Astrocyte (in vitro differentiated cells and primary cell): ENCODE measurements at regions not wholly inside any gene's neighbourhood (a gene's known extent, or its start where the extent isn't known, plus 50 kb on each side); places are given as distances from the start of the nearest gene placed in this dataset.

ENCODE experiments used
- DNase-seq: peaks from one replicate; pipeline ENCODE4 v3.0.0-alpha.2; 2010; ENCODE audit warnings: low read depth
- FAIRE-seq: peaks from 2 replicates; lab custom pipeline; 2011; peaks lifted over from hg19 to GRCh38; lab: Jason Lieb, UNC
- H2AFZ ChIP-seq: 2 replicates; pipeline ENCODE4 v1.6.0; 2012; ENCODE audit warnings: low read depth, low read length, inconsistent platforms
- H3K27ac ChIP-seq: 2 replicates; pipeline ENCODE4 v1.5.1; 2011; ENCODE audit warnings: low read depth, low read length, inconsistent platforms
- H3K27me3 ChIP-seq: 2 replicates; pipeline ENCODE4 v1.6.0; 2011; ENCODE audit warnings: low read length, inconsistent platforms; ENCODE audit not compliant: insufficient read depth
- H3K36me3 ChIP-seq: 2 replicates; pipeline ENCODE4 v1.5.1; 2011; ENCODE audit warnings: low read length, inconsistent platforms; ENCODE audit not compliant: insufficient read depth
- H3K4me1 ChIP-seq: 2 replicates; pipeline ENCODE4 v1.5.1; 2011; ENCODE audit warnings: low read length, inconsistent platforms; ENCODE audit not compliant: insufficient read depth
- H3K4me2 ChIP-seq: 2 replicates; pipeline ENCODE4 v1.6.0; 2012; ENCODE audit warnings: low read length, inconsistent platforms
- H3K4me3 ChIP-seq: 2 replicates; pipeline ENCODE4 v1.5.1; 2011; ENCODE audit warnings: low read depth, mild to moderate bottlenecking, low read length, inconsistent platforms; ENCODE audit not compliant: insufficient read depth
- H3K79me2 ChIP-seq: 2 replicates; pipeline ENCODE4 v1.6.0; 2012; ENCODE audit warnings: mild to moderate bottlenecking, low read length, inconsistent platforms; ENCODE audit not compliant: insufficient read depth
- H3K9ac ChIP-seq: 2 replicates; pipeline ENCODE4 v1.6.0; 2012; ENCODE audit warnings: mild to moderate bottlenecking, low read length, inconsistent platforms
- H3K9me3 ChIP-seq: 2 replicates; pipeline ENCODE4 v1.5.1; 2012; ENCODE audit warnings: low read depth, mild to moderate bottlenecking, low read length, inconsistent platforms; ENCODE audit not compliant: insufficient read depth
- H4K20me1 ChIP-seq: 2 replicates; pipeline ENCODE4 v1.6.0; 2012; ENCODE audit warnings: low read length, inconsistent platforms; ENCODE audit not compliant: insufficient read depth
- H3K27ac Mint-ChIP-seq: one replicate; pipeline ENCODE4 v1.8.0; 2021; ENCODE audit warnings: mild to moderate bottlenecking, mixed read lengths; ENCODE audit not compliant: unreplicated experiment
- H3K27me3 Mint-ChIP-seq: one replicate; pipeline ENCODE4 v1.8.0; 2021; ENCODE audit warnings: low read depth, mixed read lengths; ENCODE audit not compliant: unreplicated experiment
- H3K36me3 Mint-ChIP-seq: one replicate; pipeline ENCODE4 v1.8.0; 2021; ENCODE audit warnings: low read depth, mixed read lengths; ENCODE audit not compliant: unreplicated experiment
- H3K4me1 Mint-ChIP-seq: one replicate; pipeline ENCODE4 v1.8.0; 2021; ENCODE audit warnings: low read depth, mixed read lengths; ENCODE audit not compliant: unreplicated experiment
- H3K4me3 Mint-ChIP-seq: one replicate; pipeline ENCODE4 v1.8.0; 2021; ENCODE audit warnings: mild to moderate bottlenecking, moderate library complexity, mixed read lengths; ENCODE audit not compliant: unreplicated experiment
- H3K9me3 Mint-ChIP-seq: one replicate; pipeline ENCODE4 v1.8.0; 2021; ENCODE audit warnings: mild to moderate bottlenecking, mixed read lengths; ENCODE audit not compliant: unreplicated experiment
- EZH2 ChIP-seq: IDR thresholded peaks from 2 replicates; pipeline ENCODE4 v1.6.1; 2012; ENCODE audit warnings: mild to moderate bottlenecking, low read length, inconsistent platforms; ENCODE audit not compliant: insufficient read depth
- TF ChIP-seq, protein P1 (sequence below): IDR thresholded peaks from 2 replicates; pipeline ENCODE4 v1.5.1; 2011; ENCODE audit warnings: low read depth, mild to moderate bottlenecking, inconsistent platforms, low read length, moderate library complexity; ENCODE audit not compliant: insufficient read depth

DNA sequence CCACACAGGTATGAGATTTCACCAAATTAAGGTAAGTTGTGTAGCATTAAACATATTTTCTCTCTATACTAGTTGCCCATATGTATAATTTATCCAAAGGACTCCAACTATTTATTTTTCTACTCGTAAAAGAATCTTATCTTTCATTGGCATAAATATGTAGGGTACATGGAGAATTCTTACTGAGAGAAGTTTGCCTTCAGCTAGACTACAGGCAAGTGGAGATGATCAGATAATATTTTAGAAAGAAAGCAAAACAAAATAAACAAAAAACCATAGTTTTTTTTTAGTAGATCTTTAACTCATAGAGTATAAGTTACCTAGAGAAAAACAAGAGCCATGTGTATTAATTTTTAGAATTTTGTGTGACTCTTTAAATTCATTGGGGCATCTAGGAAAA is 743.1 kb upstream of the ARRDC3 start:
- Histone ChIP-seq H3K27ac (no peak overlapping the region), H3K9me3 (no peaks in the 10 kb centered on the region), H3K79me2 (no peaks in the 10 kb centered on the region), H3K4me3 (no peak overlapping the region), H3K36me3 (no peaks in the 10 kb centered on the region), H3K27me3 (no peaks in the 10 kb centered on the region), H3K4me2 (no peak overlapping the region), H4K20me1 (no peaks in the 10 kb centered on the region), H2AFZ (no peak overlapping the region), H3K9ac (no peak overlapping the region), H3K4me1 (no peaks in the 10 kb centered on the region)
- TF ChIP-seq EZH2 = no peak
- TF ChIP-seq, protein P1, sequence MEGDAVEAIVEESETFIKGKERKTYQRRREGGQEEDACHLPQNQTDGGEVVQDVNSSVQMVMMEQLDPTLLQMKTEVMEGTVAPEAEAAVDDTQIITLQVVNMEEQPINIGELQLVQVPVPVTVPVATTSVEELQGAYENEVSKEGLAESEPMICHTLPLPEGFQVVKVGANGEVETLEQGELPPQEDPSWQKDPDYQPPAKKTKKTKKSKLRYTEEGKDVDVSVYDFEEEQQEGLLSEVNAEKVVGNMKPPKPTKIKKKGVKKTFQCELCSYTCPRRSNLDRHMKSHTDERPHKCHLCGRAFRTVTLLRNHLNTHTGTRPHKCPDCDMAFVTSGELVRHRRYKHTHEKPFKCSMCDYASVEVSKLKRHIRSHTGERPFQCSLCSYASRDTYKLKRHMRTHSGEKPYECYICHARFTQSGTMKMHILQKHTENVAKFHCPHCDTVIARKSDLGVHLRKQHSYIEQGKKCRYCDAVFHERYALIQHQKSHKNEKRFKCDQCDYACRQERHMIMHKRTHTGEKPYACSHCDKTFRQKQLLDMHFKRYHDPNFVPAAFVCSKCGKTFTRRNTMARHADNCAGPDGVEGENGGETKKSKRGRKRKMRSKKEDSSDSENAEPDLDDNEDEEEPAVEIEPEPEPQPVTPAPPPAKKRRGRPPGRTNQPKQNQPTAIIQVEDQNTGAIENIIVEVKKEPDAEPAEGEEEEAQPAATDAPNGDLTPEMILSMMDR = no peak
- Mint-ChIP-seq H3K36me3 (no peaks in the 10 kb centered on the region), H3K9me3 (no peaks in the 10 kb centered on the region), H3K27ac (no peak overlapping the region), H3K4me3 (no peak overlapping the region), H3K4me1 (no peaks in the 10 kb centered on the region), H3K27me3 (no peaks in the 10 kb centered on the region)
- no peak for FAIRE-seq
- no peak for DNase-seq

DNA sequence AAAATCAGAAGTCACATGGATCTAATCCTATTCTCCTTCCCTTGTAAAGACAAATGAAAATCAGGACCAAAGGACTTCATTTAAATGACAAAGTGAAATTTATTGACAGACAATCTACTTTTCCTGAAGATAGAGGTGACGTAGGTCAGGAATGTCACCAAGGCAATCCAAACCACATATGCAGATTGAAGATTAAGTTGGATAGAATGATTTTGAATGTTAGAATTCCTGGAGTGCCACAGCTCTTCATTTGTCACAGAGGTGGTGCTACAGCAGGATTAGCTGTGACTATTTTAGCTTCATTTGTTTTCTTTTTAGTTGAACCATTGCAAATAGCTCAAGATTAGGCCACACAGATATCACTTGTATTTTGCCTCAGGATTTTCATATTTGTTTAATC is 736.0 kb upstream of the ARRDC3 start:
- H3K9ac ChIP-seq = no peak overlapping the region
- Mint-ChIP-seq H3K9me3 (no peaks in the 10 kb centered on the region), H3K27ac (no peak overlapping the region), H3K4me3 (no peak overlapping the region), H3K4me1 (no peaks in the 10 kb centered on the region), H3K36me3 (no peaks in the 10 kb centered on the region), H3K27me3 (no peaks in the 10 kb centered on the region)
- H3K9me3 ChIP-seq = no peaks in the 10 kb centered on the region
- DNase-seq (no peak), FAIRE-seq (no peak)
- no peak overlapping the region for H3K4me3 ChIP-seq
- no peaks in the 10 kb centered on the region for H3K27me3 ChIP-seq
- H3K27ac ChIP-seq = no peak overlapping the region
- no peak overlapping the region for H3K4me2 ChIP-seq
- no peaks in the 10 kb centered on the region for H3K79me2 ChIP-seq
- no peaks in the 10 kb centered on the region for H4K20me1 ChIP-seq
- H3K4me1 ChIP-seq = no peaks in the 10 kb centered on the region
- H2AFZ ChIP-seq = no peak overlapping the region
- TF ChIP-seq, protein P1 = no peak
- TF ChIP-seq EZH2 = no peak
- no peaks in the 10 kb centered on the region for H3K36me3 ChIP-seq

DNA sequence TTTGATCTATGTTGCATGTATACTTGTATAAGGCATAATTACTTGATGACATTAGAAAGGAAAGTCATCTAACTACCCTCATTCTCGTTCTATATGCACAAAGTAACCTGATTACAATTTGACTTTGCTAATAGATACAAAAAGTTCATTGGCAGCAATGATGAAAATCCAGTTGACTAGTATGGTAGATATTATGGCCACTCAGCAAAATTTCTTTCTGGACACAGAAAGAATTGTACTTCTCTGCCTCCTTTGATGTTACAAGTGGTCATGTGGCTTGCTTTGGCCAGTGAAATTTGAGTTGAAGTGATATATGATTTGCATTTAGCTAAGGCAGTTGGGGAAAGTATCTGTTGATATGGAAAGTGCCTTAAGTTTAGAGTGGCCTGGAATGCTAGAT is 723.7 kb upstream of the ARRDC3 start:
- no peak overlapping the region for H3K4me3 Mint-ChIP-seq
- no peak overlapping the region for H3K27ac ChIP-seq
- H4K20me1 ChIP-seq = no peaks in the 10 kb centered on the region
- no peaks in the 10 kb centered on the region for H3K4me1 Mint-ChIP-seq
- no peak overlapping the region for H3K4me3 ChIP-seq
- no peak for TF ChIP-seq EZH2
- TF ChIP-seq, protein P1 = no peak
- H3K4me2 ChIP-seq = no peak overlapping the region
- no peaks in the 10 kb centered on the region for H3K4me1 ChIP-seq
- no peak overlapping the region for H3K27ac Mint-ChIP-seq
- H3K27me3 ChIP-seq = no peaks in the 10 kb centered on the region
- H3K9ac ChIP-seq = no peak overlapping the region
- no peaks in the 10 kb centered on the region for H3K36me3 Mint-ChIP-seq
- no peaks in the 10 kb centered on the region for H3K27me3 Mint-ChIP-seq
- FAIRE-seq = no peak
- no peaks in the 10 kb centered on the region for H3K9me3 ChIP-seq
- H2AFZ ChIP-seq = no peak overlapping the region
- no peaks in the 10 kb centered on the region for H3K36me3 ChIP-seq
- no peak for DNase-seq
- no peaks in the 10 kb centered on the region for H3K79me2 ChIP-seq
- no peaks in the 10 kb centered on the region for H3K9me3 Mint-ChIP-seq
